HL-60 (cell line): ENCODE measurements at regions not wholly inside any gene's neighbourhood (a gene's known extent, or its start where the extent isn't known, plus 50 kb on each side); places are given as distances from the start of the nearest gene placed in this dataset.

ENCODE experiments used
- SPI1 ChIP-seq: IDR thresholded peaks from 2 replicates; pipeline ENCODE4 v1.6.1; 2012; ENCODE audit warnings: low read depth, mild to moderate bottlenecking, borderline replicate concordance
- TF ChIP-seq, protein P1 (sequence below): IDR thresholded peaks from one replicate; pipeline ENCODE4 v1.5.1; 2011; ENCODE audit warnings: low read length, control low read depth, inconsistent platforms; ENCODE audit not compliant: insufficient read depth

DNA sequence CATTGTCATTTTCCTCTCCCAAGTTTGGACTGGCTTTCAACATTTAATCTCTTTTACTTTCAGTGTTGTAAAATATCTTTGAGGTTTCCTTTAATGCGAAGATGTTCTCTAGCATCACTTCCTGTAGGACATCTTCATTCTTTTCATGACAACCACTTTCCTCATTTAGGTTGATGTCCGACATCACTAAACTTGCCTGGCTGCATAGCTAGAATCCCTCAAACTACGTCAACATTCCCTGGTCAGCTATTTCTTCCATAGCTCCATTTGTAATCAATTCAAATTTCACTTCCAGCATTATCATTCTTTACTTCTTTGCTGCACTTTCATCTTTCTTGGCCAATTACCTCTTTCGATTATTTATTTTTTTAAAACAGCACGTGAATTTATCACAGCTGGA is 198.6 kb upstream of the EMCN start:
- TF ChIP-seq SPI1 = no peak
- TF ChIP-seq, protein P1, sequence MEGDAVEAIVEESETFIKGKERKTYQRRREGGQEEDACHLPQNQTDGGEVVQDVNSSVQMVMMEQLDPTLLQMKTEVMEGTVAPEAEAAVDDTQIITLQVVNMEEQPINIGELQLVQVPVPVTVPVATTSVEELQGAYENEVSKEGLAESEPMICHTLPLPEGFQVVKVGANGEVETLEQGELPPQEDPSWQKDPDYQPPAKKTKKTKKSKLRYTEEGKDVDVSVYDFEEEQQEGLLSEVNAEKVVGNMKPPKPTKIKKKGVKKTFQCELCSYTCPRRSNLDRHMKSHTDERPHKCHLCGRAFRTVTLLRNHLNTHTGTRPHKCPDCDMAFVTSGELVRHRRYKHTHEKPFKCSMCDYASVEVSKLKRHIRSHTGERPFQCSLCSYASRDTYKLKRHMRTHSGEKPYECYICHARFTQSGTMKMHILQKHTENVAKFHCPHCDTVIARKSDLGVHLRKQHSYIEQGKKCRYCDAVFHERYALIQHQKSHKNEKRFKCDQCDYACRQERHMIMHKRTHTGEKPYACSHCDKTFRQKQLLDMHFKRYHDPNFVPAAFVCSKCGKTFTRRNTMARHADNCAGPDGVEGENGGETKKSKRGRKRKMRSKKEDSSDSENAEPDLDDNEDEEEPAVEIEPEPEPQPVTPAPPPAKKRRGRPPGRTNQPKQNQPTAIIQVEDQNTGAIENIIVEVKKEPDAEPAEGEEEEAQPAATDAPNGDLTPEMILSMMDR = no peak
